DND-41 (cell line): ENCODE measurements at regions not wholly inside any gene's neighbourhood (a gene's known extent, or its start where the extent isn't known, plus 50 kb on each side); places are given as distances from the start of the nearest gene placed in this dataset.

Experiments used
- CTCF ChIP-seq: IDR thresholded peaks from 2 replicates; pipeline ENCODE4 v1.5.1; 2012; ENCODE audit warnings: borderline replicate concordance, low read length, moderate library complexity, mild to moderate bottlenecking; ENCODE audit not compliant: poor library complexity, severe bottlenecking; ENCODE audit errors: extremely low read depth
- EZH2 ChIP-seq: IDR thresholded peaks from 3 replicates; pipeline ENCODE4 v1.6.1; 2012; ENCODE audit warnings: borderline replicate concordance, low read depth, mild to moderate bottlenecking, moderate library complexity, low read length, inconsistent platforms; ENCODE audit not compliant: severe bottlenecking

- TF ChIP-seq CTCF (no peak), EZH2 (no peak)
These were observed 239.7 kb upstream of the NOCT start for GRCh38 chr4:138775890-138776289.
